Adrenal gland (tissue), 5 donors: ENCODE measurements at regions not wholly inside any gene's neighbourhood (a gene's known extent, or its start where the extent isn't known, plus 50 kb on each side); places are given as distances from the start of the nearest gene placed in this dataset.

ENCODE experiments used
- CTCF ChIP-seq, 6 experiments: fragments of 450-650 bp in 4 of 6; fragments of 200-600 bp in 2 of 6; sonication (generic) in 1 of 6; IDR thresholded peaks; 1 replicate in 5 of 6; 2 replicates in 1 of 6; pipeline versions ENCODE4 v1.5.1 to v1.8.0; 2016 to 2021; ENCODE audit warnings: antibody characterized with exemption in 6 of 6, mild to moderate bottlenecking in 2 of 6, moderate library complexity in 1 of 6
- POLR2A ChIP-seq, 2 donors: fragments of 450-650 bp; IDR thresholded peaks; one replicate each; pipeline ENCODE4 v1.6.1; 2017; ENCODE audit warnings: antibody characterized with exemption in 2 of 2, mild to moderate bottlenecking in 2 of 2, moderate library complexity in 1 of 2
- donor health status: DM: no; HTN: no; CAD: no.

- TF ChIP-seq CTCF (IDR thresholded peaks at IDR 0.05) (no peak), POLR2A (IDR thresholded peaks at IDR 0.05) (no peak)
These were observed 317.5 kb downstream of the CXCL12 start for GRCh38 chr10:44067432-44067831.
